ENCODE measurements at regions not wholly inside any gene's neighbourhood (a gene's known extent, or its start where the extent isn't known, plus 50 kb on each side); places are given as distances from the start of the nearest gene placed in this dataset.

DNA sequence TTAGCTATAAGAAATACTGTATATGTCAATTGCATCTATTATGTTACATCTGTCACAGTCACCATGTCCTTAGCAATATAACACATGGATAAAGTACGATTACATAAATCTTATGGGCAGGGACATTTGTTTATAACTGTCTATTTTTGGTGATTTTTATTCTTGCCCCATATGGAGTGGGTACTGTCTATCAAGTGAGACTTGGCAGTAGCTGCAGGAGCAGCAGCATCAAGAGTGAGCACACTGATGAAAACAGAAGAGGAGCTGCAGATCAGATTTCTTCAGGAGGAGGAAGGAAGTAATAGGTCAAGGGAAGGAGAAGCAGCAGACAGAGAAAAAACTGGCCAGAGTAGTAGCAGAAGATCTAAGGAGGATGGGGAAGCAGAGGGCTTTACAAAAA lies 516.7 kb downstream of the C6orf118 start:
- TF ChIP-seq POLR2A (IDR thresholded peaks at IDR 0.05) = no peak
- no peak for TF ChIP-seq CTCF (IDR thresholded peaks at IDR 0.05)
